ENCODE measurements at regions not wholly inside any gene's neighbourhood (a gene's known extent, or its start where the extent isn't known, plus 50 kb on each side); places are given as distances from the start of the nearest gene placed in this dataset.

- Histone ChIP-seq H3K4me3 (no peak overlapping the region), H3K9me3 (replicated peaks) (no peaks in the 10 kb centered on the region), H3K4me1 (peaks cover 4% of the 10 kb centered on the region; the same call in 1 of the 2 replicates), H3K36me3 (no peaks in the 10 kb centered on the region), H3K27me3 (no peaks in the 10 kb centered on the region), H3K27ac (no peak overlapping the region)
- no peak for DNase-seq
These were observed 59.0 kb upstream of the PDE10A start for GRCh38 chr6:165722022-165722421.

DNA sequence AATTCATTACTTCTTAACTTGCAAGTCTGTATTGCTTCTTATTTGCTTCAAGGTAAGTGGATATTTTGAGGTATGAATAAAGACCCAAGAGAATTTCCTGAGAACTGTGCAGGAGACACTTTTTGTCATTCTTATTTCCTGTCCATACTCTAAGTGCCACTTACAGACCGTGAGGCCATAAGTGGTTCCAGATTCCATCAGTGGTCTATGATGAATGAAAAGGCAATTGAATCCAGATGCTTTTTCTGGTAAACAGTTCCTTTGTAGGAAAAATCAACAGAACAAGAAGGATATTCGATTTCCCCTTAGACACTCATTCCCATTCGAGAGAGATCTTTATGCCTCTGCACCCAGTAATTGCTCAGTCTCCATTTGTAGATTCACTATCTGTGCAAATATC lies 58.3 kb upstream of the PDE10A start:
- no peak overlapping the region for H3K27ac ChIP-seq
- H3K36me3 ChIP-seq, result no peaks in the 10 kb centered on the region
- H3K4me3 ChIP-seq, result no peak overlapping the region
- H3K4me1 ChIP-seq, result peaks cover 4% of the 10 kb centered on the region; the same call in 1 of the 2 replicates
- H3K9me3 ChIP-seq (replicated peaks), result no peaks in the 10 kb centered on the region
- no peaks in the 10 kb centered on the region for H3K27me3 ChIP-seq
- DNase-seq, result no peak

- DNase-seq, result no peak
- Histone ChIP-seq H3K9me3 (replicated peaks) (no peaks in the 10 kb centered on the region), H3K36me3 (no peaks in the 10 kb centered on the region), H3K27ac (no peak overlapping the region), H3K4me1 (peaks cover 4% of the 10 kb centered on the region; the same call in 1 of the 2 replicates), H3K4me3 (no peak overlapping the region), H3K27me3 (no peaks in the 10 kb centered on the region)
These were observed 55.5 kb upstream of the PDE10A start for GRCh38 chr6:165718491-165718891.

DNA sequence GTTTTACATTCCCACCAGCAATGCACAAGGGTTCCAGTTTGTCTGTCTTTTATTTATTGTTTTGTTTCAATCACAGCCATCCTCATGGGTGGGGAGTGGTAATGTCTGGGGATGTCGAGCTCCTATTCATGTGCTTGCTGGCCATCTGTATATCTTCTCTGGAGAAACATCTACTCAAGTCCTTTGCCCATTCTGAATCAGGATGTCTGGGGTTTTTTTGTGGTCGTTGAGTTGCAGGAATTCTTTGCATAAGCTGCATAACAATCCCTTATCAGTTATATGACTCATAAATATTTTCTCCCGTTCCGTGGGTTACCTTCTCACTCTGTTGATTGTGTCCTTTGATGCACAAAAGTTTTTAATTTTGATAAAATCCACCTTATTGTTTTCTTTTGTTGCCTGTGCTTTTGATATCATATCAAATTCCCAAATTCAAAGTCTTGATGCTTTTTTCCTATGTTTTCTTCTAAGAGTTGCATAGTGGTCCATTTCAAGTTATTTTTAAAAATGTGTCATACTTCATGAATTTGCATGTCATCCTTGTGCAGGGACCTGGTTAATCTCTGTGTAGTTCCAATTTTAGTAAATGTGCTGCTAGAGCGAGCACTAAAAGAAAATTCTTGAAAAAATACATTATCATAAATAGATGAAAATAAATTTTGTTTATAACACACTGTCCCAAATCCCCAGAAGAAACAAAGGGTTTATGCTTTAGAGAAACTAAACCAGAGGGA lies 54.9 kb upstream of the PDE10A start:
- Histone ChIP-seq H3K4me1 (peaks cover 4% of the 10 kb centered on the region; the same call in 1 of the 2 replicates), H3K4me3 (no peak overlapping the region), H3K27me3 (no peaks in the 10 kb centered on the region), H3K36me3 (no peaks in the 10 kb centered on the region), H3K27ac (no peak overlapping the region), H3K9me3 (replicated peaks) (no peaks in the 10 kb centered on the region)
- DNase-seq, result no peak

- H3K27ac ChIP-seq, result no peak overlapping the region
- DNase-seq, result no peak
These were observed 53.8 kb upstream of the PDE10A start for GRCh38 chr6:165716886-165717285.

GRCh38 chr6:165715428-165715827 lies 52.4 kb upstream of the PDE10A start:
- no peak overlapping the region for H3K27ac ChIP-seq
- no peaks in the 10 kb centered on the region for H3K9me3 ChIP-seq (replicated peaks)
- peaks cover 4% of the 10 kb centered on the region; the same call in 1 of the 2 replicates for H3K4me1 ChIP-seq
- H3K27me3 ChIP-seq, result no peaks in the 10 kb centered on the region
- H3K36me3 ChIP-seq, result no peaks in the 10 kb centered on the region
- no peak for DNase-seq
- no peak overlapping the region for H3K4me3 ChIP-seq

More at GRCh38 chr6:165716886-165717285, 53.8 kb upstream of the PDE10A start:
- Histone ChIP-seq H3K36me3 (no peaks in the 10 kb centered on the region), H3K4me3 (no peak overlapping the region), H3K27me3 (no peaks in the 10 kb centered on the region), H3K4me1 (peaks cover 4% of the 10 kb centered on the region; the same call in 1 of the 2 replicates), H3K9me3 (replicated peaks) (no peaks in the 10 kb centered on the region)

DNA sequence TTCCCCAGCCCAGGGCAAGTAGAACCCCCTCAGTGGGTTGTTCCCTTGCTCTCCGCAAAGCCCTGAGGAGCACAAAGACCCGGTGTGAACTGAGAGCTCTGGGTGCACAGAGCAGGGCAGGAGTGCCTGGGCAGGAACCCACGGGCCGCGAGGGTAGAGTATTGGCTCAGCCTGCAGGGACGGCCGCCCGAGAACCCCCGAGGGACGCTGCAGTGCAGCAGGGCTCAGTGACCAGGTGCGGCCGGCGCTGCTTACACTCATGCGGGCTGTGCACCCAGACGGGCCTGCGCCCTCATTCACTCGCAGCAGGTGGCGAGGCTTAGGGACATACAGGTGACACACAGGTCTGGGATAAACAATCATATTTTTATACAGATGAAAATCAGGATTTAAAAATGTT lies 51.9 kb upstream of the PDE10A start:
- Histone ChIP-seq H3K36me3 (no peaks in the 10 kb centered on the region), H3K27ac (no peak overlapping the region)

DNA sequence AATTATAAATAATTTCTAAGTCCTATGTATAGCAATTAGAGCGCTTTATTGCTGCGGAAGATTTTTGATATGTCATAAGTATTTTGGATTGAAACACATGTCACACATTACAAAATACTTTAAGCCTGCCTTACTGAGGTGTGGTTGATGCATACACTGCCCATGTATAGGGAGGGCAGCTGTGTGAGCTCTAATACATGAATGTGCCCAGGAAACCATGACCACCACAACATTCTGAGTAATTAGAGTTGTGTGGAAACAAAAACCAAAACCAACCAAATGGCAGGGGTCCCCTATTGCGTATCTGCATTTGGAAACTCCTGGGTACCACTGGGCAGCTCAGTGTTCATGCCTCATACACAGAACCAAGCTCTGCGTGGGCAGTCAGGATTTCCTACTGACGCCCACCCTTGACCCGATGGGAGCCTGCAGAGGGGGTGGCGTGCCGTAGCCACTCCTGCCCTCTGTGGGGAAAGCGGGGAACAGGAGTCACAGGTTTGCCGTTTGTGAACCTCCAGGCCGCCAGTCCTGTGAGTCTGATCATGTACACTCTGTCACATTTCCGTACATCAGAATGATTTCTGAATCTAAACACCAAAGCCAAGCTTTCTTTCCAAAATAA lies 50.9 kb upstream of the PDE10A start:
- DNase-seq, result no peak
- no peak overlapping the region for H3K27ac ChIP-seq
- no peaks in the 10 kb centered on the region for H3K9me3 ChIP-seq (replicated peaks)
- H3K36me3 ChIP-seq, result no peaks in the 10 kb centered on the region
- no peak overlapping the region for H3K4me3 ChIP-seq
- H3K4me1 ChIP-seq, result peaks cover 4% of the 10 kb centered on the region; the same call in 1 of the 2 replicates
- H3K27me3 ChIP-seq, result no peaks in the 10 kb centered on the region

More for the DNA sequence above, 51.9 kb upstream of the PDE10A start:
- H3K9me3 ChIP-seq (replicated peaks), result no peaks in the 10 kb centered on the region
- H3K27me3 ChIP-seq, result no peaks in the 10 kb centered on the region
- DNase-seq, result no peak
- no peak overlapping the region for H3K4me3 ChIP-seq
- peaks cover 4% of the 10 kb centered on the region; the same call in 1 of the 2 replicates for H3K4me1 ChIP-seq
